Inferior parietal cortex (tissue), 1 donor: ENCODE measurements at regions not wholly inside any gene's neighbourhood (a gene's known extent, or its start where the extent isn't known, plus 50 kb on each side); places are given as distances from the start of the nearest gene placed in this dataset.
"Not testable (repeated sequence)": the region's sequence is repeated elsewhere in the genome, so short reads cannot be mapped to it uniquely, and the experiment has no call there.

Experiments
- DNase-seq: peaks from one replicate; pipeline ENCODE4 v3.0.0-alpha.2; 2016; ENCODE audit errors: extremely low spot score

DNA sequence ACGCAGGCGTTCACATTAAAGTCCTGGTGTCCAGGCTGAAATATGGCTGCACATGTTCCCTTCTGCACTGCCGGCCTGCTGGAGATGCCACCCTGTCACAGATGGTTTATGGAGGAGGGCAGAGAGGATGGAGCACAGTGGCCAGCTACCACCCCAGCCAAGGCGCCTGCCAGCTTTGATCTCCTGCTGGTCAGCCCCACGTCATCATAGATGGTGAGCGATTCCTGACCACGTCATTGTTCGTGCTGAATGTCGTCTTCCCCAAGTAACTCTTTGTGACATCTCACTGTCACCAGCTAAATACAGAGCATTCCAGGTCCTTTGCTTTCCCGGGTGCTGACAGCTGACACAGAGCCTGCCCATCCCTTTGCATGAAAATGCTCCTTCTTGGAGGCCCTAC is 248.3 kb downstream of the TTC32 start:
- DNase-seq: no peak

DNA sequence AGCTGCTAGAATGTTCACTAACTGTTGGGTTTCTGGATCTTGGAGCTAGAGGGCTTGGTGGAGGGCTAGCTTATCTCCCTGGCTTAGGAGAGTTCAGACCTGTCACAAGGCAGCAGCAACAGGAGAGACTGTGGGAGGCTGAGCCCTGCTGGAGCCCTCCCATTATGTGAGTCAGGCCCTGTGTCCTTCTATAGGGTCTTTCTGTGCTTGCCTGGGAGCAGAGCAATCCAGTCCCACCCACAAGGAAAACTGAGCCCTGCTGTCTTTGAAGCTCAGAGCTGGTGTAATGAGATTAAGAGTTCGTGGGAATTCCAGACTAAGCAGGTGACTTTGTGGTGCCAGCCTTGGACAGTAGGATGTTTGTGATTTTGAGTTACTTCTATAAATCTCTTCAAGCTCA is 249.0 kb downstream of the TTC32 start:
- no peak for DNase-seq

DNA sequence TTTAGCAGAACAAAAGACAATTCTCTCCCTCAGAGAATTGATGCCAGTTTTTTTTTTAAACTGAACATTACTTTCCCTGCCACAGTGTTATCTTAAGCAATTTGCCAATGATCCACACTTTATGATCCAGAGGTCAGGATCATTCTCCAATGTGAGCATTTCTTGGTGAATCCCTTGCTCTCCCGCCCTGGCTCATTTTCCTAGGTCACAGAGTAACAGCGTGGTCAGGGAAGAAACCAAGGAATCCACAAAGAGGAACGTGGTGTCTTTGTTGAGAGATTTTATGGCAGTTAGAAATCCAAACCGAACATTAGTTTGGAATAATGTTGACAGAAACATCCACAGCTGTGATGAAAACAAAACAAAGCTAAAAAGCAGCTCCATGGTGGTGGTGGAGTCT is 250.3 kb downstream of the TTC32 start:
- no peak for DNase-seq

GRCh38 chr2:19649785-19650380 is 251.9 kb downstream of the TTC32 start:
- DNase-seq: no peak

- DNase-seq: no peak
Measured at GRCh38 chr2:19649142-19649541, 252.6 kb downstream of the TTC32 start.

- no peak for DNase-seq
Measured at GRCh38 chr2:19648583-19648982, 253.2 kb downstream of the TTC32 start.

DNA sequence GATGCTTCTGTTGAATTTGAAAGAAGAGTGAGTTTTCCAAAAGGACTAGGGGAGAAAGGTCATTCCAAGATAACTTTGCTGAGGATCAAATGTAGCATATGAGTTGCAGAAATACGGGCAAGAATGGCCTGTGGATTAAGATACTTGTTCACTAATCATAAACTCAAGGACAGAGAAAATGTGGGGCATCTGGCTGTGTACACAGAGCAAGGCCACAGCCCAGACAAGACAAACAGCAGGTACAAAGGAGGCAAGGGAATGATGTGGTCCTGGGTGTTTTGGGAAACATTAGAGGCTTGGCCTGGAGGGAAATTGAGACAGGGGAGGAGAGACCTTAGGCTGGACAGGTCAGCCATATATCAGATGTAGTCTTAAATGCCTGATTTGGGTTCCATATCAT is 254.8 kb downstream of the TTC32 start:
- no peak for DNase-seq

GRCh38 chr2:19644763-19645162 is 257.0 kb downstream of the TTC32 start:
- no peak for DNase-seq

DNA sequence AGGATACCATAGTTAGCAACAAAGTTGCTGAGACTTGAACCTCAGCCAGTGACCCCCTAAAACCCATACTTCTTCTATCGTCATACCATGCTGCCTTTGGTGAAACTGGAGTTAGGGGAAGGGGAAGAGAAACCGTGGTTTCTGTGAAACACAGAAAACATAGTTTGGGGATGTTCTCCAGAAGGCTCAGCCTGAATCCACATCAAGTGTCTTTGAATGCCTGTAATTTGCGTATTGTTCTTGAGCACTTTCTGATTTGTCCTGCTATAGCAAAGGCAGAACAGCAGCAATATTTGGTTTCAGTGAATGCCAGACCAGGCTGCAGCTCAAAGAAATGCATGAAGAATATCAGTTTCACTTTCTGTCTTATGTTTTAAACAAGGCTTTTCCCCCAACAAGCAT is 258.7 kb downstream of the TTC32 start:
- DNase-seq: peak; percentile 11

GRCh38 chr2:19642501-19642900 is 259.3 kb downstream of the TTC32 start:
- no peak for DNase-seq

GRCh38 chr2:19635951-19636510 is 265.8 kb downstream of the TTC32 start:
- peak; percentile 9 for DNase-seq

GRCh38 chr2:19632403-19632991 is 269.3 kb downstream of the TTC32 start:
- DNase-seq: no peak

DNA sequence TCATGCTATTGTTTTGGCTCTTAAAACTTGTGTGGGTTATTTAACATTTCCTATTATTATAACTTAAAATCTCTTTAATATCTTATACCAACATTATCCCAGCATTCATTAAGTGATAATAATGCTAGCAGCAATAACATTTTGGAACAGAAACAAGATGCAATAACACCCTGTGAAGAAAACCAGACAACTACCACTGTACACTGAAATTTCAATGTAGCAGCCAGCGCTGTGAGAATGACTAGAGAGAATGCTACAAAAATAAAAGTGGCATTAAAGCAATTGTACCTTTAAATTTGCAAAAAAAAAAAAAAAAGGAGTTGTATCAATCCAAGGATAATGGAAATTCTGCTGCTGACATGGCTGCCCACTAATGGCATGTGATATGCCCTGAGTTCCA is 269.9 kb downstream of the TTC32 start:
- no peak for DNase-seq

DNA sequence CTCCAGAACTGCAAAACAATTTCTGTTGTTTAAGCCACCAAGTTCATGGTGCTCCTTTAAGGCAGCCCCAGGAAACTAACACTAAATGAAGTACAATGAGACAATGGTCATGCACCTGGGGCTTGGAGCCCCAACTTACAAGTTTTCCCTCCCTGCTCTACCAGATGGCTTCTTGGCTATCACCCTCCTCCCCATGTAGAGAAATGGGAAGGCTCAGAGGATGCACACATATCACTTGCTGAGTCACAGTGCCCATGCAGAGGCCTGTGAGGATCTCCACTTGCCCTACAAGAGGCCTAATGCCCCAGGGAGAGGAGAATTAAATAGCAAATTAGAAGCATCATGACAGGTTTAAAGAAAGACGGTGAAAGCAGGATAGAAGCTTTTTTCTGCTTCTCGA is 270.9 kb downstream of the TTC32 start:
- no peak for DNase-seq

GRCh38 chr2:19627359-19627758 is 268.9 kb upstream of the OSR1 start:
- no peak for DNase-seq

DNA sequence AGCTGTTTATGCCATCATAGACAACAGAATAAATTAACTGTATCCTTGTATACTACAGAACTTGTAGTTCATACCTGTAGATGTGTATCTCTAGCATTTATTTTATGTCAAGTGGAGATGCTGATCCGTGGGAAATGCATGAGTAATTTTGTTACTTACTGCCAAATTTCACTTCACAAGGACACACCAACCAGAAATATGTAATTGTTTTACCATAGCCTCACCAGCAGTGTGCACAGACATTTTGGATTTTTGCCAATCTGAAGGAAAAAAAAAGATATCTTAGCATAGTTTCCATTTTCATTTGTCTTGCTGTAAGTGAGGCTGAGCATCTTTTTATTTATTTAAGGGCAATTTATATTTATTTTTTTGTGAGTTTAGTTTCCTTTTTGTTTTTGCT is 265.1 kb upstream of the OSR1 start:
- DNase-seq: no peak

DNA sequence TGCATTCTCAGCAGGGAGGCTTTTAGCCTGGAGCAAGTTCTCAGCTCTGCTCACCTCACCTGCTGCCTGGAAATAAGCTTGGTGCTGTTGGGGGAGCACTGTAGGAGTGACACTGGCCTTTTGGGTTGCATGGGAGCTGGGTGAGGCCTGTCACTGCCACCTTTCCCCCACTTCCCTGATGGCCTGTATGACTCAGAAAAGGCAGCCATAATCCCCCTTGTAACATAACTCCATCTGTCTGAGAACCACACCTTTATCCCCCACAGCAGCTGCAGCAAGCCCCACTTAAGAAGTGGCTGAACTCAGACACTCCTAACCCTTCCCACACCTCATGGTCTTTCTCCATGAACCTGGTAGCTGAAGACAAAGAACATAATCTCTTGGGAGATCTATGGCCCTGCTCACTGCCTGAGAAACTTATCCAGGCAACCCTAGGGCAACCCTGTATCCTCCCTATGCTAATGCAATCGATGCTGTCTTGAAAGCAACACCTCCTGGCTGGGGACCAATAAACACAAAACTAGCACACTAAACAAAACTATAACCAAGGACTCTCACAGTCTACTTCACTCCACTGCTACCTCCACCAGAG is 258.9 kb upstream of the OSR1 start:
- DNase-seq: no peak

DNA sequence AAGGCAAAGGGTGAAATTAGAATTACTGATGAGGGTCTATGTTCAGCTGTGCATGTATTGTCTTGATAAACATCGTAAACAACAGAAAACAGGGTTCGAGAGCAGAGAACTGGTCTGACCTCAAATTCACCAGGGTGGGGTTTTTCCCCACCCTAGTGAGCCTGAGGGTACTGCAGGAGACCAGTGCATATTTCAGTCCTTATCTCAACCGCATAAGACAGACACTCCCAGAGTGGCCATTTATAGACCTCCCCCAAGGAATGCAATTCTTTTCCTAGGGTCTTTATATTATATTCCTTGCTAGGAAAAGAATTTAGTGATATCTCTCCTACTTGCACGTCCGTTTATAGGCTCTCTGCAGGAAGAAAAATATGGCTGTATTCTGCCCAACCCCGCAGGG is 257.0 kb upstream of the OSR1 start:
- DNase-seq: not testable (repeated sequence)

DNA sequence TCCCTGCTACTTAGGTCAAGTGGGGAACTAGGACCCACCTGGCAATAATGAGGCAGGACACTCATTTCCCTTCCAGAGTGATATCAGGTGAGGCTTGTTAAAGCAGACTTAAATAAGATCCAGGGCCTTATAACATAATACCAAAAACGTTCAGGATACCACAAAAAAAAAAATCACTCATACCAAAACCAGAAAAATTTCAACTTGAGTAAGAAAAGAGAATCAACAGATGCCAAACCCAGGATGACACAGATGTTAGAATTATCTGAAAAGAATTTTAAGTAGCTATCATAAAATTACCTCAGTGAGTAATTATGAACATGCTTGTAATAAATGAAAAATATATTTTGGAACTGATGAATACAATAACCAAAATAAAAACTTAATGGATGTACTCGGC is 255.6 kb upstream of the OSR1 start:
- no peak for DNase-seq

GRCh38 chr2:19611491-19612332 is 253.3 kb upstream of the OSR1 start:
- no peak for DNase-seq

- no peak for DNase-seq
Measured at GRCh38 chr2:19609266-19609665, 250.8 kb upstream of the OSR1 start.
